UCSD-AML1 (cell line): ENCODE measurements at regions not wholly inside any gene's neighbourhood (a gene's known extent, or its start where the extent isn't known, plus 50 kb on each side); places are given as distances from the start of the nearest gene placed in this dataset.

ENCODE experiments used
- DNase-seq: peaks from one replicate; lab custom pipeline; 2025; ENCODE audit not compliant: unreplicated experiment; lab: John Stamatoyannopoulos, UW

DNA sequence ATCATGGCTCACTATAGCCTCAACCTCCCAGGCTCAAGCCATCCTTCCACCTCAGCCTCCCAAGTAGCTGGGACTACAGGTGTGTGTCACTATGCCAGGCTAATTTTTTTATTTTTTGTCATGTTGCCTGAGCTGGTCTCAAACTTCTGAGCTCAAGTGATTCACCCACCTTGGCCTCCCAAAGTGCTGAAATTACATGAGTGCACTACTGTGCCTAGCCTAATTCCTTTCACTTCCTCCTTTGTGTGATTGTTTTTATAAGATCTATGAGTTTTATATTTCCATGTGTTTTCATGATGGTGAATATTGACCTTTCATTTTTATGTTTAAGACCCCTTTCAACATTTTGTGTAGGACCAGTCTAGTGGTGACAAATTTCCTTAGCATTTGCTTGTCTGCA, 55.2 kb upstream of the IL12B start:
- DNase-seq, result no peak

DNA sequence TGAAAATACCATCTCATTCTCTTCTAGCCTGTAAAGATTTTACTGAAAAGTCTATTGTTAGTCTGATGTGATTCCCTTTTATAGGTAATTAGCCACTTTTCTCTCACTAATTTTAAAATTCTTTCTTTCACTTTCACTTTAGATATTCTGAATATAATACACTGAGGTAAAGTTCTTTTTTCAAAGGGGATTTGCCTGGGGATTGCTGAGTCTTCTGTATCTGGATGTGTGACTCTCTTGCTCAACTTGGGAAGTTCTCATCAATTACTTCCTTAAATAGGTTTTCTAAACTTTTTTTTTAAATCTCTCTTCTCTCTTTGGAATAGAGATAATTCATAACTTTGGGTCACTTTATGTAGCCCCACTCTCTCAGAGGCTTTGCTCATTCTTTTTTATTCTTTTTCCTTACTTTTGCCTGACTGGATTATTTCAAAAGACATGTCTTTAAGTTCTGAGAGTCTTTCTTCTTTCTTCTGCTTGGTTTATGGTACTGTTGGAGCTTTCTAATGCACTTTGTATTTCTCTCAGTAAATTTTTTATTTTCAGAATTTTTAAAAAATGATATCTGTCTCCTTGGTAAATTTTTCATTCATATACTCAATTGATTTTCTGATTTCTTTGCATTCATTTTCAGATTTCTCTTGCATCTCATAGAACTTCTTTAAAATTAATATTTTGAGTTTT, 55.9 kb upstream of the IL12B start:
- no peak for DNase-seq

- no peak for DNase-seq
Observed at GRCh38 chr5:159392871-159393270, 62.6 kb upstream of the IL12B start.

DNA sequence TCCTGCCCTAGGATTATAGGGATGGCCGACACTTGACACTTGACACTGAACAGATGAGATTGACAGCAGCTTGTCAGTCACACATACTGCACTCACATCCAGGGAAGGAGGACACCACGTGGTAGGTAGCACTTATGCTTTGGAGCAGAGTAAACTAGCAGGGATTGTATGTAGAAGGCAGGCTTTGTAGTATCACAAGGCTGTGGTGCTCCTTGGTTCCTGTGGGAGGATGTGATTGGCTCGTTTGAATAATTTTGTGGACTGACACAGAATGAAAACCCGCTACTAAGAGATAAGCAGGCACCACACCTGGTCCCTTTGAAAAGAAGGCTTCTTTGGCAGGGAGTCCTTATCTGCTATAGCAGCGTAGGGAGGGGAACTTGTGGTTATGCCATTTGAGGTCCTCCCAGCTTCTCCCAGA, 63.6 kb upstream of the IL12B start:
- DNase-seq, result no peak

GRCh38 chr5:159395202-159395601, 64.9 kb upstream of the IL12B start:
- no peak for DNase-seq

DNA sequence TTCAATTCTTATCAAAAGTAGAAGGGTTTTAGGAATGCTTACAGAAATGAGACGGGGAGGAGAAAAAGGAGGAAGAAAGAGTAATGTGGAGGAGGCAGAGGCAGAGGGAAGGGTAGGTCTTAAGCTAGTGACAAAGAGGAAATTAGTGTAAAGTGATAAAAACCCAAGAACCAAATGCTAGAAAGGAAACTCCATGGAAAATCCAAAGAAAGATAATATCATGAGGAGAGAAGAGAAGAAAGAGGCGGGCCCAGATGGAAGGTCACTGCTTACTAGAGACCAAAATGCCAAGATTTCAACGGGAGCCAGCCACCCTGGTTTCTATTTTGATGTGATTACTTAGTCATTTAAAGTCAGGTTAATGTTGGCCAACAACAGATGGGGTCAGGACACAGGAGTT, 68.6 kb upstream of the IL12B start:
- no peak for DNase-seq

- DNase-seq, result no peak
Observed at GRCh38 chr5:159400476-159400875, 70.2 kb upstream of the IL12B start.

DNA sequence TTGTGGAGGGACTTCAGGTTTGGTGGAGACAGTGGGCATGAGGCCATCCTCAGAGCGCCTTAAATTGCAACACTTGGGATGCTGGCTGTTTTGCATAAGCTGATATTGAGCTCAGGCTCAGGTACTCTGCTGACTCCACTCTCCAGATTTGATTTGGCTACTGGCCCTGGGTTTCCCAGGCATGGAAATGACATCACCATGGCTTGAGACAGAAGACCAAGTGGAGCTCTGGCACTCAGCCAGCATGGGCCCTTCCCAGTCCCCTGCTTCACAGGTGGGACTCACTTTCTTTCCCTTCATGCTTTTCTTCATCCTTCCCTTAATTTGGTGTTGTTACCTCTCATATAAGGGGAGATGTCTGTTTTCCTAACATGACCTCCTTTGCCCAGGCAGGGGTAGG, 72.0 kb upstream of the IL12B start:
- DNase-seq, result no peak

DNA sequence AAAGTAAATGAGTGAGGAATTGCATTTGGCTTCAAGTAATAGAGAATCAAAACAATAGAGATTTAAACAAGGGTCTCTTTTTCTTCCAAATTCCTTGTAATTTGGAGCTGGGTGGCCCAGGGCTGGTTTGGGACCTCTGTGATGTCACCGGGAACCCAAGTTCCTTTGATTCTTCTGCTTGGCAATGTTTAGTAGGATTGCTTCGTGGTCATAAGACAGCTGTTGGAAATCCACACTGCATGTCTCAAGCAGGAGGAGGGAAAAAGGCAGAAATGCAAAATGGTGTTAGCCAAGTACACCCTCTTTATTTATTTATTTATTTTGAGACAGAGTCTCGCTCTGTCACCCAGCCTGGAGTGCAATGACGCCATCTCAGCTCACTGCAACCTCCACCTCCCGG, 72.6 kb upstream of the IL12B start:
- DNase-seq, result no peak

DNA sequence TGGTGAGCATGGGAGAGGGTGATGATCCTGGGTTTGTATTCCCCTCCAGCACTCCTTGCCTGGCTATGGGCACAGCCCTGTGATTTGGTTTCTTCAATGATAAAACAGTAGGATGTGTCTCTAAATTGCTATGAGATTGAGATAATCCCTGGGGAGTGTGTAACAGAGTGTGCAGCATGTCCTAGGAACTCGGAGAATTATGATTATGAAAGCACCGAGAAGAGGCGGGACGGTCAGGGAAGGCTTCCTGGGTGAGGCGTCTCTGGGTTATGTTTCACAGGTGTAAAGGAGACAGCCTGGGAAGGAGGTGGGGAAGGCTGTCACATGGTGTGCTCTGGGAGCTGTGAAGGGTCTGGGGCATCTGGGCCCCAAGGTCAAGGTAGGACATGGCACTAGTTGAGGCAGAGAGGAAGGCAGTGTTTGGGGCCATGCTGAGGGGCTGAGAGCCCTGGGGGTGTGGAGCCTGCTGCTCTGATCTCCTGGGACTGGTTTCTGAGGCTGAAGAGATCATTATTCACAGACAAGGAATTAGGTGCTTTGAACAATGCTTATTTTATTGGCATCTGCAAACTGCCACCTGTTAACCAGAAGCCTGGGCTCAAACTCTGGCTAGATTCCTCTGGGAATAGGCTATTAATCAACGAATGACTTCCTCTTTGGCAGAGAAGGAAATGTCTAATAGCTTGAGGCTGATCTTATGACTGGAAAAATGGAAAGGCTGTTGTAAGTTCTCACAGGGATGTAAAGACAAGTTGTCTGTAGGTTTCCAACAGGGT, 73.8 kb upstream of the IL12B start:
- DNase-seq, result no peak

DNA sequence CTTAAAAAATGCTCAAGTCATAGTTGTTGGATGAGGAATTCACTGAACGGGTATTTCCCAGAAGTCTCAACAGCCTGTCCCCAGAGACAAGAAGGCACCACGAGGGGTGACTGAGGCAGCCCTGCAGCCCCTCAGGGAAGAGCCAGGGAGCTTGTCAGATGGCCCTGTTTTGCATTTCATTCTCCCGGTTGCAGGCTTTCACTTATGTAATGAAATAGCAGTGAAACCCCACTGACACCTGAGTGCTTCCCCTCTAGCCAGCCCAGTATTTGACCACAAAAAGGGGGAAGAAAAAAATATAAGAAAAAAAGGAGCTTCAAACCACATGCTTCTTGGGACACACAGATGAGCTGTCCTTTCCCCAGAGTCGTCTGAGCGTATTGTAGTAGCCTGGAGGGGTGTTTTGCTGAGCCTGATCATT, 75.3 kb upstream of the IL12B start:
- no peak for DNase-seq

GRCh38 chr5:159406571-159406970, 76.3 kb upstream of the IL12B start:
- no peak for DNase-seq

GRCh38 chr5:159409801-159410200, 79.5 kb upstream of the IL12B start:
- no peak for DNase-seq

- DNase-seq, result no peak
Observed at GRCh38 chr5:159410480-159410879, 80.2 kb upstream of the IL12B start.

GRCh38 chr5:159411115-159411514, 80.8 kb upstream of the IL12B start:
- DNase-seq, result no peak

DNA sequence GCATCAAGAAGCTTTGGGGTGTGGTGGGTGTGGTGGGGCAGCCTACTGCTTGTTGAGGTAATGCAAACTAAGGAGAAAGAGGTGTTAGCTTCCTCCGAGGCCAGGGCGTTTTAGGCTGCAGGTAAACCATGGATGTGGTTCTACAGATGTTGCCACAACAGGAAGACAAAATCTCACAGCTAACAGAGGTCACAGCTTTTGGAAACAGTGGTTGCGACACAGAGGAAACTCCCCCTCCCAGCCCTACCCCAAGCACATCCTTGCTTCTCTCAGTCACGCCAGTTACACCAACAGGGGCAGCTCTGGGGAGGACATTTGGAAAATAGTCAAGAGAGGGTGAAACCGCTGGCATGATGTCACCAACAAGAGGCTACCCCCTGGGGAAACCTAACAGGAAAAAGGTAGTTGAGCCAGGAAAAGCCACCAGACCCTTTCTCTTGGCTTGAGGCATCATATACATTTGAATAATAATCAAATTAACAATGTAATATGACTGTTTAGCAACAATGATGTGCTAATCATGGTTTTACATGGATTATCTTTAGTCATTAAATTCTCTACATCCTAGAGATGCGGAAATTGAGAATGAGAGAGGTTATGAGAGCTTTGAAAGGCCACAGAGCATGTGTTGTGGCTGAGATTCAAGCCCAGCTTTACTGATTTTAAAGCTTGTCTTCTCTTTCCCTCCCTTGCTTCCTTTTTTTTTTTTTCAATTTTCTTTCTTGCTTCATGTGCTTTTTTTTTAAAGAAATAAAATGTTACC, 82.2 kb upstream of the IL12B start:
- DNase-seq, result peak; percentile 72

GRCh38 chr5:159414021-159414420, 83.7 kb upstream of the IL12B start:
- no peak for DNase-seq

DNA sequence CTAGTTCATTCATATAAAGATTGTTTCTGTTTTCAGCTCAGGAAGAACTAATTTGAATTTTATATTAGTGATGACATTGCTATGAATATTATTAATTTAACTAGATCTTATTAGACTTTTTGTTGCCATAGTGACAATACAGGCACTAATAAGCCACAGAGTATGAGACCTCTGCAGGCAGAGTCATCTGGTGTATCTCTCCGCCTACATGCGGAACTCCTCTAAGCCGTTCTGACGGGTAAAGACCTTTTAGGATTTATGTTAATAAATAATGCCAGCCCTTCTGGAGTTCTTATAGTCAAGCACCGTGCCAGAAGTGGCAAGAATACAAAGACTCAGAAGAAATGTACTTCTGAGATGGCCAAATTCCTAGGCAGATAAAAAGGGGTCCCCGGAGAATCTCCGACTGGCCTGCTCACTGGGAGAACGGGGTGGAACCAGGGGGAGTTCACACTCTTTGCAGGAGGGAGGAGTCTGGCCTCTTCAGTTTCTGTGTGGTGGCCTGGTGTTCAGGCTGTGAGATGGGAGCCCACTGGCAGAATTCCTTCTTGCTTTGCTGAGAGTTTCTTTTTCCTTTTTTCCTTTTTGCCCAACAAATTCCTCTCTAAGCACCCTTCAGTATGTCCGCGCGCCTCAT, 85.1 kb upstream of the IL12B start:
- no peak for DNase-seq

GRCh38 chr5:159416438-159416837, 86.2 kb upstream of the IL12B start:
- no peak for DNase-seq

DNA sequence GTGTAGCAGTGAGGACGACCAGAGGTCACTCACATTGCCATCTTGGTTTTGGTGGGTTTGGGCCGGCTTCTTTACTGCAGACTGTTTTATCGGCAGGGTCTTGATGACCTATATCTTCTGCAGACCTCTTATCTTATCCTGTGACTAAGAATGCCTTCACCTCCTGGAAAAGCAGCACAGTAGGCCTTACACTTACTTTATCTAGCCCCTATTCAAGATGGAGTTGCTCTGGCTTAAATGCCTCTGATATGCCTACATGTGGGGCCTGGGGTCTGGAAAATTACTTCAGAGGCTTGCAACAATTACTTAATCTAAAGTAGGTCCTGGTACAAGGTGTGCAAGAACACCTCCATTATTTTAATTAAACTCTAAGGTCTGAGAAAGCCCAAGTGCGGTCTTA, 86.9 kb upstream of the IL12B start:
- DNase-seq, result no peak

GRCh38 chr5:159419576-159419975, 89.3 kb upstream of the IL12B start:
- no peak for DNase-seq

- DNase-seq, result no peak
Observed at GRCh38 chr5:159420940-159421339, 90.7 kb upstream of the IL12B start.
